ENCODE measurements at regions not wholly inside any gene's neighbourhood (a gene's known extent, or its start where the extent isn't known, plus 50 kb on each side); places are given as distances from the start of the nearest gene placed in this dataset.

GRCh38 chr12:58629376-58629775 lies 290.9 kb downstream of the LRIG3 start:
- TF ChIP-seq NFIC (IDR thresholded peaks at IDR 0.05) = no peak
- TF ChIP-seq EGR1 (IDR thresholded peaks at IDR 0.05) = no peak
- no peak for TF ChIP-seq CREB1 (IDR thresholded peaks at IDR 0.05; ENCODE audit: low read depth)
- no peak for TF ChIP-seq RAD21 (IDR thresholded peaks at IDR 0.05; ENCODE audit: low read depth)
- no peak for TF ChIP-seq TAF1 (IDR thresholded peaks at IDR 0.05; ENCODE audit: low read depth)

All from Ishikawa (cell line).